ENCODE measurements at regions not wholly inside any gene's neighbourhood (a gene's known extent, or its start where the extent isn't known, plus 50 kb on each side); places are given as distances from the start of the nearest gene placed in this dataset.

- TF ChIP-seq CTCF (IDR thresholded peaks at IDR 0.05): no peak
- TF ChIP-seq POLR2A (IDR thresholded peaks at IDR 0.05): no peak
Measured at GRCh38 chr13:65756071-65756671, 1474.0 kb downstream of the PCDH9 start.
